HEK293 (cell line): ENCODE measurements at regions not wholly inside any gene's neighbourhood (a gene's known extent, or its start where the extent isn't known, plus 50 kb on each side); places are given as distances from the start of the nearest gene placed in this dataset.

ENCODE experiments used
- CTCF ChIA-PET: fragments of 350-600 bp; formaldehyde crosslinking; extraction: SDS; loops from one replicate; lab custom pipeline; 2021; ENCODE audit warnings: antibody characterized with exemption; lab: Yijun Ruan, JAX
- POLR2A ChIA-PET: fragments of 300-600 bp; formaldehyde crosslinking; extraction: SDS; loops from one replicate; lab custom pipeline; 2020; ENCODE audit warnings: antibody characterized with exemption, inconsistent platforms; lab: Yijun Ruan, JAX
- H3K27ac ChIP-seq: fragments of 200-500 bp; sonication (Bioruptor generic); 2 replicates; pipeline ENCODE4 v1.5.1; 2014; ENCODE audit warnings: low read depth, low read length, control low read depth, inconsistent platforms; ENCODE audit errors: extremely low read depth
- H3K36me3 ChIP-seq, 2 experiments: fragments of 200-500 bp in 1 of 2; sonication (Bioruptor generic) in 1 of 2; 1 replicate in 1 of 2; 2 replicates in 1 of 2; pipeline ENCODE4 v1.5.1; 2014 to 2017; ENCODE audit warnings: inconsistent platforms in 2 of 2, low read length in 2 of 2; ENCODE audit not compliant: control insufficient read depth in 2 of 2, insufficient read depth in 1 of 2
- H3K4me1 ChIP-seq: fragments of 200-500 bp; sonication (Bioruptor generic); 2 replicates; pipeline ENCODE4 v1.5.1; 2014; ENCODE audit warnings: mild to moderate bottlenecking, low read length, inconsistent platforms; ENCODE audit not compliant: control insufficient read depth, insufficient read depth
- H3K4me3 ChIP-seq: 2 replicates; pipeline ENCODE4 v1.5.1; 2011; ENCODE audit warnings: low read depth, mild to moderate bottlenecking, control low read depth, low read length, moderate library complexity
- H3K9me3 ChIP-seq: fragments of 200-500 bp; sonication (Bioruptor generic); 2 replicates; pipeline ENCODE4 v1.5.1; 2014; ENCODE audit warnings: low read depth, low read length, inconsistent platforms; ENCODE audit not compliant: control insufficient read depth, insufficient read depth
- GLI4 ChIP-seq: fragments of 450-650 bp; formaldehyde crosslinking; IDR thresholded peaks from 2 replicates; pipeline ENCODE4 v1.5.1; 2016; ENCODE audit warnings: missing biosample characterization, missing genetic modification characterization
- GLIS1 ChIP-seq: fragments of 450-650 bp; formaldehyde crosslinking; IDR thresholded peaks from 2 replicates; pipeline ENCODE4 v1.5.1; 2016; ENCODE audit warnings: missing biosample characterization, missing genetic modification characterization
- TSHZ1 ChIP-seq: fragments of 450-650 bp; formaldehyde crosslinking; IDR thresholded peaks from 2 replicates; pipeline ENCODE4 v1.5.1; 2016; ENCODE audit warnings: missing biosample characterization, missing genetic modification characterization, borderline replicate concordance
- WT1 ChIP-seq: fragments of 450-650 bp; formaldehyde crosslinking; IDR thresholded peaks from 2 replicates; pipeline ENCODE4 v1.5.1; 2016; ENCODE audit warnings: missing biosample characterization, missing genetic modification characterization
- ZBTB1 ChIP-seq: fragments of 450-650 bp; formaldehyde crosslinking; IDR thresholded peaks from 2 replicates; pipeline ENCODE4 v1.5.1; 2016; ENCODE audit warnings: missing biosample characterization, missing genetic modification characterization
- ZNF140 ChIP-seq: fragments of 450-650 bp; formaldehyde crosslinking; IDR thresholded peaks from 2 replicates; pipeline ENCODE4 v1.5.1; 2016; ENCODE audit warnings: missing biosample characterization, missing genetic modification characterization
- ZNF174 ChIP-seq: fragments of 450-650 bp; formaldehyde crosslinking; IDR thresholded peaks from 2 replicates; pipeline ENCODE4 v1.5.0; 2017; ENCODE audit warnings: missing biosample characterization, mild to moderate bottlenecking, missing genetic modification characterization
- ZNF239 ChIP-seq: fragments of 450-650 bp; formaldehyde crosslinking; IDR thresholded peaks from 2 replicates; pipeline ENCODE4 v1.5.1; 2016; ENCODE audit warnings: missing biosample characterization, missing genetic modification characterization
- ZNF248 ChIP-seq: fragments of 450-650 bp; formaldehyde crosslinking; IDR thresholded peaks from 2 replicates; pipeline ENCODE4 v1.5.1; 2017; ENCODE audit warnings: missing biosample characterization, missing genetic modification characterization
- ZNF280C ChIP-seq: fragments of 450-650 bp; formaldehyde crosslinking; IDR thresholded peaks from 2 replicates; pipeline ENCODE4 v1.5.1; 2016; ENCODE audit warnings: missing biosample characterization, missing genetic modification characterization
- ZNF366 ChIP-seq: fragments of 450-650 bp; formaldehyde crosslinking; conservative IDR thresholded peaks from 2 replicates; pipeline ENCODE4 v1.5.1; 2016; ENCODE audit warnings: missing biosample characterization, missing genetic modification characterization
- ZNF416 ChIP-seq: fragments of 450-650 bp; formaldehyde crosslinking; IDR thresholded peaks from 2 replicates; pipeline ENCODE4 v1.5.1; 2016; ENCODE audit warnings: missing biosample characterization, missing genetic modification characterization
- ZNF529 ChIP-seq: fragments of 450-650 bp; formaldehyde crosslinking; IDR thresholded peaks from 2 replicates; pipeline ENCODE4 v1.5.1; 2017; ENCODE audit warnings: missing genetic modification characterization, missing biosample characterization; ENCODE audit not compliant: insufficient replicate concordance
- ZNF654 ChIP-seq: fragments of 450-650 bp; formaldehyde crosslinking; IDR thresholded peaks from 2 replicates; pipeline ENCODE4 v1.5.1; 2016; ENCODE audit warnings: low read depth, missing biosample characterization, missing genetic modification characterization
- ZNF747 ChIP-seq: fragments of 450-650 bp; formaldehyde crosslinking; IDR thresholded peaks from 2 replicates; pipeline ENCODE4 v1.5.1; 2016; ENCODE audit warnings: missing biosample characterization, missing genetic modification characterization
- ZNF791 ChIP-seq: fragments of 450-650 bp; formaldehyde crosslinking; IDR thresholded peaks from 2 replicates; pipeline ENCODE4 v1.5.1; 2016; ENCODE audit warnings: missing biosample characterization, missing genetic modification characterization
- ZNF830 ChIP-seq: fragments of 450-650 bp; IDR thresholded peaks from 2 replicates; pipeline ENCODE4 v1.5.0; 2018; ENCODE audit warnings: missing biosample characterization, missing genetic modification characterization, low read depth, mild to moderate bottlenecking, moderate library complexity
- TF ChIP-seq, protein P1 (sequence below): fragments of 450-650 bp; formaldehyde crosslinking; IDR thresholded peaks from 2 replicates; pipeline ENCODE4 v1.5.1; 2016; ENCODE audit warnings: missing biosample characterization, missing genetic modification characterization
- TF ChIP-seq, protein P2 (sequence below): fragments of 450-650 bp; formaldehyde crosslinking; IDR thresholded peaks from 2 replicates; pipeline ENCODE4 v1.5.1; 2016; ENCODE audit warnings: missing biosample characterization, missing genetic modification characterization
- TF ChIP-seq, protein P3 (sequence below): fragments of 450-650 bp; formaldehyde crosslinking; IDR thresholded peaks from 2 replicates; pipeline ENCODE4 v1.5.1; 2016; ENCODE audit warnings: missing biosample characterization, missing genetic modification characterization
- TF ChIP-seq, protein P4 (sequence below): fragments of 450-650 bp; formaldehyde crosslinking; IDR thresholded peaks from 2 replicates; pipeline ENCODE4 v1.5.1; 2016; ENCODE audit warnings: missing biosample characterization, missing genetic modification characterization

GRCh38 chr10:15462253-15462897 lies 91.3 kb upstream of the FAM171A1 start:
- CTCF ChIA-PET, result interaction anchor here (1.4 kb wide), 2 partner anchors 29 to 123 kb away, joined by 4 to 6 read pairs; no protein-coding TSS in a partner anchor
- POLR2A ChIA-PET, result no interaction called here
- Histone ChIP-seq H3K4me3 (no peak overlapping the region), H3K27ac (no peak overlapping the region), H3K4me1 (no peaks in the 10 kb centered on the region), H3K9me3 (no peaks in the 10 kb centered on the region), H3K36me3 (no peaks in the 10 kb centered on the region)
- no peak for TF ChIP-seq ZBTB1 (tag by site-specific recombination)
- TF ChIP-seq, protein P1, sequence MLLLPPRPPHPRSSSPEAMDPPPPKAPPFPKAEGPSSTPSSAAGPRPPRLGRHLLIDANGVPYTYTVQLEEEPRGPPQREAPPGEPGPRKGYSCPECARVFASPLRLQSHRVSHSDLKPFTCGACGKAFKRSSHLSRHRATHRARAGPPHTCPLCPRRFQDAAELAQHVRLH (tag by site-specific recombination), result no peak
- no peak for TF ChIP-seq ZNF248 (tag by site-specific recombination)
- no peak for TF ChIP-seq GLI4 (tag by site-specific recombination)
- no peak for TF ChIP-seq ZNF140 (tag by site-specific recombination)
- TF ChIP-seq ZNF174 (tag by site-specific recombination), result no peak
- TF ChIP-seq, protein P2, sequence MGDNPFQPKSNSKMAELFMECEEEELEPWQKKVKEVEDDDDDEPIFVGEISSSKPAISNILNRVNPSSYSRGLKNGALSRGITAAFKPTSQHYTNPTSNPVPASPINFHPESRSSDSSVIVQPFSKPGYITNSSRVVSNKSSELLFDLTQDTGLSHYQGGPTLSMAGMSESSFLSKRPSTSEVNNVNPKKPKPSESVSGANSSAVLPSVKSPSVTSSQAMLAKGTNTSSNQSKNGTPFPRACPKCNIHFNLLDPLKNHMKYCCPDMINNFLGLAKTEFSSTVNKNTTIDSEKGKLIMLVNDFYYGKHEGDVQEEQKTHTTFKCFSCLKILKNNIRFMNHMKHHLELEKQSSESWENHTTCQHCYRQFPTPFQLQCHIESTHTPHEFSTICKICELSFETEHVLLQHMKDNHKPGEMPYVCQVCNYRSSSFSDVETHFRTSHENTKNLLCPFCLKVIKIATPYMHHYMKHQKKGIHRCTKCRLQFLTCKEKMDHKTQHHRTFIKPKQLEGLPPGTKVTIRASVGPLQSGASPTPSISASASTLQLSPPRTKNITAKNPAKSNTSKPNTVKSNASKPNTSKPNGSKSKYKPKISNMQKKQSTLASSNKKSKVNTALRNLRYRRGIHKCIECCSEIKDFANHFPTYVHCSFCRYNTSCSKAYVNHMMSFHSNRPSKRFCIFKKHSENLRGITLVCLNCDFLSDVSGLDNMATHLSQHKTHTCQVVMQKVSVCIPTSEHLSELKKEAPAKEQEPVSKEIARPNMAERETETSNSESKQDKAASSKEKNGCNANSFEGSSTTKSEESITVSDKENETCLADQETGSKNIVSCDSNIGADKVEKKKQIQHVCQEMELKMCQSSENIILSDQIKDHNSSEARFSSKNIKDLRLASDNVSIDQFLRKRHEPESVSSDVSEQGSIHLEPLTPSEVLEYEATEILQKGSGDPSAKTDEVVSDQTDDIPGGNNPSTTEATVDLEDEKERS (tag by site-specific recombination), result no peak

DNA sequence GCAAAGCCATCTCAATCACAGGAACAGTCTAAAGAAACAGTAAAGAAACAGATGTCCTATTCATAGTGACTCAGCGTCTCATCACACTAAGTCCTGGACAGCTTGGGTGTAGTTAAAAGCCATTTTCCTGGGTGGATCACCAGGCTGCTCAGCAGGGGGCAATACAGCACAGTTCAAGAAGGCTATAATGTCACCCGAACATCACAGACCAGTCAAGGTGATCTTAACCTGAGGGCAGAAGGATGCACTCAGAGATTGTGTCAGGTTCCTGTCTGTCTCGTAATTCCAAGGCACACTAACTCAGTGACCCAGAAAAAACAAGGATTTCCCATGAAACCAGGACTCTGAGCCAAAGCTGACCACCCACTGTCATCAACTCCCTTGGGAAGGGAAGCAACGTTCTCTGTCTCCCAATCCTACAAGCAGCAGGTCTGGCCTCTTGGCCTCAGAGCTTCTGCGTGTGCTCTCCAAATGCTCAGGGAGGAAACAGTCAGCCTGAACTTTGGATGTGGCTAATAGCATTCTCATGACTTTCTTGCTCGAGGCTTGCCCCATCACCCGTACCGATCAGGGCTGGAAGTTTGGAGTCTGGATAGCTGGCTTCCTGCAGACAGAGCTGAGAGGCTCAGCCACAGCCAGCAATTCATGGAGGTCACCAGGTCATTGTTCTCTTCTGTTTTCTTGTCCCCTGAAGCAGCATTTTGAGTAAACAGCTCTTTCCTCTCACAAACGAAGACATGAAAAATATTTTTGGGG lies 90.4 kb upstream of the FAM171A1 start:
- Histone ChIP-seq H3K27ac (no peak overlapping the region), H3K36me3 (no peaks in the 10 kb centered on the region), H3K4me3 (no peak overlapping the region), H3K4me1 (no peaks in the 10 kb centered on the region), H3K9me3 (no peaks in the 10 kb centered on the region)
- ChIA-PET POLR2A (no interaction called here), CTCF (interaction anchor here (0.6 to 1.4 kb wide), 4 partner anchors 28 to 261 kb away, joined by 3 to 6 read pairs (median 4); no protein-coding TSS in a partner anchor)
- TF ChIP-seq, protein P3, sequence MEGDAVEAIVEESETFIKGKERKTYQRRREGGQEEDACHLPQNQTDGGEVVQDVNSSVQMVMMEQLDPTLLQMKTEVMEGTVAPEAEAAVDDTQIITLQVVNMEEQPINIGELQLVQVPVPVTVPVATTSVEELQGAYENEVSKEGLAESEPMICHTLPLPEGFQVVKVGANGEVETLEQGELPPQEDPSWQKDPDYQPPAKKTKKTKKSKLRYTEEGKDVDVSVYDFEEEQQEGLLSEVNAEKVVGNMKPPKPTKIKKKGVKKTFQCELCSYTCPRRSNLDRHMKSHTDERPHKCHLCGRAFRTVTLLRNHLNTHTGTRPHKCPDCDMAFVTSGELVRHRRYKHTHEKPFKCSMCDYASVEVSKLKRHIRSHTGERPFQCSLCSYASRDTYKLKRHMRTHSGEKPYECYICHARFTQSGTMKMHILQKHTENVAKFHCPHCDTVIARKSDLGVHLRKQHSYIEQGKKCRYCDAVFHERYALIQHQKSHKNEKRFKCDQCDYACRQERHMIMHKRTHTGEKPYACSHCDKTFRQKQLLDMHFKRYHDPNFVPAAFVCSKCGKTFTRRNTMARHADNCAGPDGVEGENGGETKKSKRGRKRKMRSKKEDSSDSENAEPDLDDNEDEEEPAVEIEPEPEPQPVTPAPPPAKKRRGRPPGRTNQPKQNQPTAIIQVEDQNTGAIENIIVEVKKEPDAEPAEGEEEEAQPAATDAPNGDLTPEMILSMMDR, result peak; percentile 33; the same call in 1 of the 2 replicates
- no peak for TF ChIP-seq ZNF416 (tag by site-specific recombination)
- TF ChIP-seq GLIS1 (tag by site-specific recombination), result no peak
- no peak for TF ChIP-seq TSHZ1 (tag by site-specific recombination)
- TF ChIP-seq WT1, result no peak
- no peak for TF ChIP-seq ZNF280C
- TF ChIP-seq ZNF747, result no peak
- TF ChIP-seq ZNF654 (tag by site-specific recombination), result 0 out of 2 replicates have a peak, but pooled peaks have one; percentile 3
- no peak for TF ChIP-seq ZNF830 (tag by site-specific recombination)
- no peak for TF ChIP-seq ZNF239 (tag by site-specific recombination)
- TF ChIP-seq ZNF529 (tag by site-specific recombination), result no peak
- TF ChIP-seq, protein P4, sequence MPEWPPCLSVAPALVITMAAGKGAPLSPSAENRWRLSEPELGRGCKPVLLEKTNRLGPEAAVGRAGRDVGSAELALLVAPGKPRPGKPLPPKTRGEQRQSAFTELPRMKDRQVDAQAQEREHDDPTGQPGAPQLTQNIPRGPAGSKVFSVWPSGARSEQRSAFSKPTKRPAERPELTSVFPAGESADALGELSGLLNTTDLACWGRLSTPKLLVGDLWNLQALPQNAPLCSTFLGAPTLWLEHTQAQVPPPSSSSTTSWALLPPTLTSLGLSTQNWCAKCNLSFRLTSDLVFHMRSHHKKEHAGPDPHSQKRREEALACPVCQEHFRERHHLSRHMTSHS (tag by site-specific recombination), result no peak
- TF ChIP-seq ZNF791 (tag by site-specific recombination), result no peak
- no peak for TF ChIP-seq ZNF366 (tag by site-specific recombination)
